ENCODE measurements at regions not wholly inside any gene's neighbourhood (a gene's known extent, or its start where the extent isn't known, plus 50 kb on each side); places are given as distances from the start of the nearest gene placed in this dataset.

GRCh38 chr2:198325359-198325758, 521.0 kb downstream of the PLCL1 start:
- no peaks in the 10 kb centered on the region for H3K79me2 ChIP-seq (ENCODE audit: insufficient read depth, low read length)
- no peak overlapping the region for H2AFZ ChIP-seq (ENCODE audit: low read length)
- H3K9ac ChIP-seq (ENCODE audit: low read length): no peak overlapping the region
- no peaks in the 10 kb centered on the region for H3K36me3 ChIP-seq (ENCODE audit: insufficient read depth, low read length)
- TF ChIP-seq CTCF (IDR thresholded peaks at IDR 0.05; ENCODE audit: low read length) (no peak), EZH2 (IDR thresholded peaks at IDR 0.05; ENCODE audit: borderline replicate concordance, low read length) (no peak)
- H4K20me1 ChIP-seq (ENCODE audit: insufficient read depth, low read length): no peaks in the 10 kb centered on the region
- H3K4me2 ChIP-seq (ENCODE audit: low read length): no peak overlapping the region
- no peaks in the 10 kb centered on the region for H3K4me1 ChIP-seq (ENCODE audit: insufficient read depth, low read length, severe bottlenecking)
- no peaks in the 10 kb centered on the region for H3F3A ChIP-seq (ENCODE audit: insufficient read depth, low read length)
- no peaks in the 10 kb centered on the region for H3K27me3 ChIP-seq (ENCODE audit: insufficient read depth, low read length)
- no peaks in the 10 kb centered on the region for H3K9me2 ChIP-seq (ENCODE audit: low read depth, low read length)
- H3K4me3 ChIP-seq (ENCODE audit: low read depth, low read length, poor library complexity, severe bottlenecking): no peak overlapping the region
- H3K9me3 ChIP-seq (ENCODE audit: low read length): no peaks in the 10 kb centered on the region
- H3K27ac ChIP-seq (ENCODE audit: low read depth, low read length, poor library complexity, severe bottlenecking): no peak overlapping the region

- no peak overlapping the region for H3K4me2 ChIP-seq (ENCODE audit: low read length)
- H3K9ac ChIP-seq (ENCODE audit: low read length): no peak overlapping the region
- H4K20me1 ChIP-seq (ENCODE audit: insufficient read depth, low read length): no peaks in the 10 kb centered on the region
Observed at GRCh38 chr2:198324071-198324470, 519.7 kb downstream of the PLCL1 start.

GRCh38 chr2:198322275-198322674, 517.9 kb downstream of the PLCL1 start:
- TF ChIP-seq CTCF (IDR thresholded peaks at IDR 0.05; ENCODE audit: low read length) (no peak), EZH2 (IDR thresholded peaks at IDR 0.05; ENCODE audit: borderline replicate concordance, low read length) (no peak)
- Histone ChIP-seq H3K9me3 (ENCODE audit: low read length) (no peaks in the 10 kb centered on the region), H3K27me3 (ENCODE audit: insufficient read depth, low read length) (no peaks in the 10 kb centered on the region), H3K4me1 (ENCODE audit: insufficient read depth, low read length, severe bottlenecking) (no peaks in the 10 kb centered on the region), H3K4me3 (ENCODE audit: low read depth, low read length, poor library complexity, severe bottlenecking) (no peak overlapping the region), H2AFZ (ENCODE audit: low read length) (no peak overlapping the region), H3K36me3 (ENCODE audit: insufficient read depth, low read length) (no peaks in the 10 kb centered on the region), H3K9me2 (ENCODE audit: low read depth, low read length) (no peaks in the 10 kb centered on the region), H3K79me2 (ENCODE audit: insufficient read depth, low read length) (no peaks in the 10 kb centered on the region), H3F3A (ENCODE audit: insufficient read depth, low read length) (no peaks in the 10 kb centered on the region), H3K9ac (ENCODE audit: low read length) (no peak overlapping the region), H4K20me1 (ENCODE audit: insufficient read depth, low read length) (no peaks in the 10 kb centered on the region), H3K4me2 (ENCODE audit: low read length) (no peak overlapping the region), H3K27ac (ENCODE audit: low read depth, low read length, poor library complexity, severe bottlenecking) (no peak overlapping the region)

More at GRCh38 chr2:198324071-198324470, 519.7 kb downstream of the PLCL1 start:
- Histone ChIP-seq H2AFZ (ENCODE audit: low read length) (no peak overlapping the region), H3F3A (ENCODE audit: insufficient read depth, low read length) (no peaks in the 10 kb centered on the region), H3K27me3 (ENCODE audit: insufficient read depth, low read length) (no peaks in the 10 kb centered on the region), H3K36me3 (ENCODE audit: insufficient read depth, low read length) (no peaks in the 10 kb centered on the region), H3K4me1 (ENCODE audit: insufficient read depth, low read length, severe bottlenecking) (no peaks in the 10 kb centered on the region), H3K4me3 (ENCODE audit: low read depth, low read length, poor library complexity, severe bottlenecking) (no peak overlapping the region), H3K9me3 (ENCODE audit: low read length) (no peaks in the 10 kb centered on the region), H3K27ac (ENCODE audit: low read depth, low read length, poor library complexity, severe bottlenecking) (no peak overlapping the region), H3K9me2 (ENCODE audit: low read depth, low read length) (no peaks in the 10 kb centered on the region), H3K79me2 (ENCODE audit: insufficient read depth, low read length) (no peaks in the 10 kb centered on the region)
- TF ChIP-seq EZH2 (IDR thresholded peaks at IDR 0.05; ENCODE audit: borderline replicate concordance, low read length): no peak
- no peak for TF ChIP-seq CTCF (IDR thresholded peaks at IDR 0.05; ENCODE audit: low read length)

Data from OCI-LY1 (cell line).